Keratinocyte (primary cell): ENCODE measurements at regions not wholly inside any gene's neighbourhood (a gene's known extent, or its start where the extent isn't known, plus 50 kb on each side); places are given as distances from the start of the nearest gene placed in this dataset.

Source experiments
- DNase-seq: peaks from one replicate; pipeline ENCODE4 v3.0.0-alpha.2; 2011; ENCODE audit warnings: low read depth, missing footprints, low spot score
- FAIRE-seq: peaks from 2 replicates; lab custom pipeline; 2011; peaks lifted over from hg19 to GRCh38; lab: Jason Lieb, UNC
- H2AFZ ChIP-seq: 2 replicates; pipeline ENCODE4 v1.6.0; 2012; ENCODE audit warnings: low read length, control low read depth, inconsistent platforms; ENCODE audit not compliant: control insufficient read depth
- H3K27ac ChIP-seq: 2 replicates; pipeline ENCODE4 v1.5.1; 2011; ENCODE audit warnings: low read length; ENCODE audit not compliant: control insufficient read depth, insufficient read depth
- H3K27me3 ChIP-seq: 3 replicates; pipeline ENCODE4 v1.6.0; 2011; ENCODE audit warnings: low read length; ENCODE audit not compliant: control insufficient read depth, insufficient read depth; ENCODE audit errors: extremely low read depth
- H3K36me3 ChIP-seq, 2 experiments: 2 replicates in 1 of 2; 3 replicates in 1 of 2; pipeline ENCODE4 v1.5.1; 2011; ENCODE audit warnings: low read length in 2 of 2, mild to moderate bottlenecking in 1 of 2; ENCODE audit not compliant: control insufficient read depth in 2 of 2, insufficient read depth in 2 of 2; ENCODE audit errors: extremely low read depth in 1 of 2
- H3K4me1 ChIP-seq: 3 replicates; pipeline ENCODE4 v1.5.1; 2011; ENCODE audit warnings: low read length; ENCODE audit not compliant: control insufficient read depth, insufficient read depth; ENCODE audit errors: extremely low read depth
- H3K4me2 ChIP-seq: 3 replicates; pipeline ENCODE4 v1.6.0; 2011; ENCODE audit warnings: low read depth, low read length; ENCODE audit not compliant: control insufficient read depth, insufficient read depth; ENCODE audit errors: extremely low read depth
- H3K4me3 ChIP-seq, 3 experiments: fragments of 200-600 bp in 1 of 3; sonication (generic) in 1 of 3; 2 replicates in 2 of 3; 3 replicates in 1 of 3; pipeline ENCODE4 v1.5.1; 2011 to 2016; ENCODE audit warnings: low read length in 3 of 3, mild to moderate bottlenecking in 3 of 3, control low read depth in 2 of 3, inconsistent platforms in 1 of 3, low read depth in 1 of 3, mixed read lengths in 1 of 3, mixed run types in 1 of 3, moderate library complexity in 1 of 3; ENCODE audit not compliant: control insufficient read depth in 2 of 3, insufficient read depth in 2 of 3; ENCODE audit errors: extremely low read depth in 1 of 3
- H3K79me2 ChIP-seq: 2 replicates; pipeline ENCODE4 v1.6.0; 2012; ENCODE audit warnings: low read length; ENCODE audit not compliant: control insufficient read depth, insufficient read depth
- H3K9ac ChIP-seq: 3 replicates; pipeline ENCODE4 v1.6.0; 2011; ENCODE audit warnings: low read length; ENCODE audit not compliant: control insufficient read depth, insufficient read depth; ENCODE audit errors: extremely low read depth
- H3K9me1 ChIP-seq: 3 replicates; pipeline ENCODE4 v1.6.0; 2011; ENCODE audit warnings: low read length; ENCODE audit not compliant: control insufficient read depth, insufficient read depth; ENCODE audit errors: extremely low read depth
- H3K9me3 ChIP-seq: 2 replicates; pipeline ENCODE4 v1.5.1; 2012; ENCODE audit warnings: low read depth, low read length; ENCODE audit not compliant: control insufficient read depth
- H4K20me1 ChIP-seq: 3 replicates; pipeline ENCODE4 v1.6.0; 2011; ENCODE audit warnings: low read length; ENCODE audit not compliant: control insufficient read depth, insufficient read depth; ENCODE audit errors: extremely low read depth
- EZH2 ChIP-seq: IDR thresholded peaks from one replicate; pipeline ENCODE4 v1.6.1; 2012; ENCODE audit warnings: inconsistent platforms, mild to moderate bottlenecking, low read length, moderate library complexity
- dilution Hi-C: fragments of 300-500 bp; cut with MboI; formaldehyde crosslinking; loops from one replicate; pipeline ENCODE4 v1.7.0; 2020; ENCODE audit warnings: low sequenced_read_pairs; ENCODE audit not compliant: extremely low pct_ligation_motif_present
- TF ChIP-seq, protein P1 (sequence below), 3 experiments: IDR thresholded peaks in 1 of 3; conservative IDR thresholded peaks in 1 of 3; optimal IDR thresholded peaks in 1 of 3; 2 replicates in 2 of 3; 3 replicates in 1 of 3; pipeline versions ENCODE3 to v1.5.1; 2011; ENCODE audit warnings: low read length in 3 of 3, mild to moderate bottlenecking in 3 of 3, moderate library complexity in 2 of 3, control low read depth in 1 of 3, inconsistent platforms in 1 of 3; ENCODE audit not compliant: insufficient read depth in 2 of 3; ENCODE audit errors: extremely low read depth in 1 of 3

DNA sequence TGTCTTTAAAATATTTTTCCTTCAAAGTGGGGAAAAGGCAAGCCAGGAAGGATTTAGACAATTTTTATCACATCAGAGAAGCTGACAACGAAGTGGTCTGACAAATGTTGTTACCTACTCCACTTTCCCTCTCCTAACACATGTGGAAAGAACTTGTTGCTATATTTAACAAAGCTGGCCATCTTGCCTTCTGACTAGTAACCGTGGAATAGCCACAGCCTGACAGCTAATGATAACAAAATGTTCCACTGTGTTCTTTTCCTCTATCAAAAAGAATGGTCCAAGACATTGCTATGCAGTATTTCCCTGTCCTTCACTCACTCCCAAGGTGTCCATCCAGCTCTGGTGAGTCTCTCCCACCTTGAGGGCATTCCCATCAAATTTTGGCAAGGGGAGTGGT is 481.4 kb upstream of the THBS1 start:
- no peaks in the 10 kb centered on the region for H3K9me3 ChIP-seq
- H3K79me2 ChIP-seq, result no peaks in the 10 kb centered on the region
- no peaks in the 10 kb centered on the region for H3K27me3 ChIP-seq
- FAIRE-seq, result no peak
- H3K9ac ChIP-seq, result no peak overlapping the region
- no peak for TF ChIP-seq EZH2
- no peak overlapping the region for H3K27ac ChIP-seq
- H3K9me1 ChIP-seq, result no peaks in the 10 kb centered on the region
- no peak for DNase-seq
- H3K36me3 ChIP-seq, result no peaks in the 10 kb centered on the region
- H2AFZ ChIP-seq, result no peak overlapping the region
- dilution Hi-C loops, result no loop called here
- peaks cover 9% of the 10 kb centered on the region for H3K4me1 ChIP-seq
- no peak overlapping the region for H3K4me3 ChIP-seq
- no peak overlapping the region for H3K4me2 ChIP-seq
- H4K20me1 ChIP-seq, result no peaks in the 10 kb centered on the region

DNA sequence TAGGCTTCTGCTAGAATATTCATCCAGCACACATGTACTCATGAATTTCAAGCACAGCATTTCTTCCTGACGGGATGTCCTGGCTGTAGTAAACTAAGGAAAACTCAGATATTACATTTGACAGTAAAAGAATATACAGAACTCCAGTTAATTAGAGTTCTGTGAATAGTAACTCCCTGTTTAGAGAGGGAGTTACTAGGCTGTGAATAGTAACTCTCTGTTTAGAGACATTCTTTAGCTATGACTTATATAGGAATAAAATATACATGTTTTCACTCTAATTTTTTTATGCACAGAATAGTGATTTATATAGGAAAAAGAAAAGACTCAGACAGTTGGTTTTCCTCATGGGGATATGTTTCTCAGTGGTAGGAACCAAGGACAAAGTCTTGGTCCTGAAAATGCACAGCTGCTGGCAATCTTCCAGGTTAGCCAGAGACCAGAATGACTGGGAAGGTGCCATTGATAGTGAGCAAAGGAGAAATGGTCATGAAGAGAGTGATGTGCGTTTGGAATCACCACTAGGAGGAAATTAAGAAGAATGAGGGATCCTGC is 480.7 kb upstream of the THBS1 start:
- Histone ChIP-seq H4K20me1 (no peaks in the 10 kb centered on the region), H3K9ac (no peak overlapping the region), H2AFZ (no peak overlapping the region), H3K4me2 (no peak overlapping the region), H3K79me2 (no peaks in the 10 kb centered on the region), H3K9me1 (no peaks in the 10 kb centered on the region), H3K36me3 (no peaks in the 10 kb centered on the region), H3K27ac (no peak overlapping the region), H3K4me1 (peaks cover 7% of the 10 kb centered on the region), H3K4me3 (no peak overlapping the region), H3K9me3 (no peaks in the 10 kb centered on the region), H3K27me3 (no peaks in the 10 kb centered on the region)
- dilution Hi-C loops, result no loop called here
- FAIRE-seq, result peak; percentile 53
- no peak for DNase-seq
- no peak for TF ChIP-seq EZH2
- TF ChIP-seq, protein P1, sequence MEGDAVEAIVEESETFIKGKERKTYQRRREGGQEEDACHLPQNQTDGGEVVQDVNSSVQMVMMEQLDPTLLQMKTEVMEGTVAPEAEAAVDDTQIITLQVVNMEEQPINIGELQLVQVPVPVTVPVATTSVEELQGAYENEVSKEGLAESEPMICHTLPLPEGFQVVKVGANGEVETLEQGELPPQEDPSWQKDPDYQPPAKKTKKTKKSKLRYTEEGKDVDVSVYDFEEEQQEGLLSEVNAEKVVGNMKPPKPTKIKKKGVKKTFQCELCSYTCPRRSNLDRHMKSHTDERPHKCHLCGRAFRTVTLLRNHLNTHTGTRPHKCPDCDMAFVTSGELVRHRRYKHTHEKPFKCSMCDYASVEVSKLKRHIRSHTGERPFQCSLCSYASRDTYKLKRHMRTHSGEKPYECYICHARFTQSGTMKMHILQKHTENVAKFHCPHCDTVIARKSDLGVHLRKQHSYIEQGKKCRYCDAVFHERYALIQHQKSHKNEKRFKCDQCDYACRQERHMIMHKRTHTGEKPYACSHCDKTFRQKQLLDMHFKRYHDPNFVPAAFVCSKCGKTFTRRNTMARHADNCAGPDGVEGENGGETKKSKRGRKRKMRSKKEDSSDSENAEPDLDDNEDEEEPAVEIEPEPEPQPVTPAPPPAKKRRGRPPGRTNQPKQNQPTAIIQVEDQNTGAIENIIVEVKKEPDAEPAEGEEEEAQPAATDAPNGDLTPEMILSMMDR (optimal IDR thresholded peaks at IDR 0.05 in 1 of 3, IDR thresholded peaks at IDR 0.05 in 1 of 3, conservative IDR thresholded peaks at IDR 0.05 in 1 of 3; ENCODE audit: extremely low read depth in 1 of 3, insufficient read depth in 2 of 3, low read length in 3 of 3), result no peak

DNA sequence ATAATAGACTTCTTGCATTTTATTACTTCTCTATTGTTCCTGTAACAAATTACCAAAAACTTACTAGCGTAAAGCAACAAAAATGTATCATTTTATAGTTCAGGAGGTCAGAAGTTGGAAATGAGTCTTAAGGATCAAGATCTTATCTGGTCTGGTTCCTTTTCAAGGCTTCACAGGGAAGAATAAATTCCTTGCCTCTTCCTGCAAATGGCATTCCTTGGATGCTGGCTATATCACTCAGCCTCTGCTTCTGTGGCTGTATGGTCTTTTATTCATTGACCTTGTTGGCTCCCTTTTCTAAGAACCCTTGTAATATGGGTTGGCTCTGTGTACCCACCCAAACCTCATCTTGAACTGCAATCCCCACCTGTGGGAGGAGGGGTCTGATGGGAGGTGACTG is 478.4 kb upstream of the THBS1 start:
- Histone ChIP-seq H3K4me3 (no peak overlapping the region), H3K9me1 (no peaks in the 10 kb centered on the region), H3K9ac (no peak overlapping the region), H3K27me3 (no peaks in the 10 kb centered on the region), H3K9me3 (no peaks in the 10 kb centered on the region), H3K4me2 (no peak overlapping the region), H3K4me1 (no peaks in the 10 kb centered on the region), H4K20me1 (no peaks in the 10 kb centered on the region), H2AFZ (no peak overlapping the region), H3K27ac (no peak overlapping the region), H3K36me3 (no peaks in the 10 kb centered on the region), H3K79me2 (no peaks in the 10 kb centered on the region)
- FAIRE-seq, result no peak
- TF ChIP-seq EZH2, result no peak
- TF ChIP-seq, protein P1 (optimal IDR thresholded peaks at IDR 0.05 in 1 of 3, IDR thresholded peaks at IDR 0.05 in 1 of 3, conservative IDR thresholded peaks at IDR 0.05 in 1 of 3; ENCODE audit: extremely low read depth in 1 of 3, insufficient read depth in 2 of 3, low read length in 3 of 3), result no peak
- dilution Hi-C loops, result no loop called here
- no peak for DNase-seq
